ELF-1 (cell line): ENCODE measurements at regions not wholly inside any gene's neighbourhood (a gene's known extent, or its start where the extent isn't known, plus 50 kb on each side); places are given as distances from the start of the nearest gene placed in this dataset.
A peak's percentile ranks its signal among the peaks of the same experiment; 100 is the strongest.

ENCODE experiments used
- DNase-seq: peaks from one replicate; pipeline ENCODE4 v3.0.0-alpha.2; 2016; ENCODE audit warnings: low read depth, low spot score

- no peak for DNase-seq
These were observed 164.1 kb downstream of the GASK1B start for GRCh38 chr4:158008551-158009218.

- no peak for DNase-seq
These were observed 165.3 kb downstream of the GASK1B start for GRCh38 chr4:158007566-158007965.

DNA sequence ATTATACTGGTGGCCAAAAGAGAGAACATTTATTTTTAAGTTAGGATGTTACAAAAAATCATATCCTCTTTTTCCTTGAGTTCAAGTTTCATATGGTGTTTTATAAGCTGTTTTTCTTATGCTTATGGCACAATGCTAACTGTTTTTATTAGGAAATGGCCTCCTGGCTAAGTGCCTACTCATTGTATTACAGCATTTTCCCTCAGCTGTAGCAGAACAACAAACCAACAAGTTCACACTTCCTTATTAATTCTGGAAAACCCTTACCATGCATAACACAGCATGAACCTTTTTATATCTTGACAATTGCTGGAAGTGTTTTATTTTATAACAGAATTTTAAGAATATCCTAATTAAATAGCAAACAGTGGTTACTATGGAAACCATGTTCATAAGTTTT lies 165.8 kb downstream of the GASK1B start:
- DNase-seq: no peak

DNA sequence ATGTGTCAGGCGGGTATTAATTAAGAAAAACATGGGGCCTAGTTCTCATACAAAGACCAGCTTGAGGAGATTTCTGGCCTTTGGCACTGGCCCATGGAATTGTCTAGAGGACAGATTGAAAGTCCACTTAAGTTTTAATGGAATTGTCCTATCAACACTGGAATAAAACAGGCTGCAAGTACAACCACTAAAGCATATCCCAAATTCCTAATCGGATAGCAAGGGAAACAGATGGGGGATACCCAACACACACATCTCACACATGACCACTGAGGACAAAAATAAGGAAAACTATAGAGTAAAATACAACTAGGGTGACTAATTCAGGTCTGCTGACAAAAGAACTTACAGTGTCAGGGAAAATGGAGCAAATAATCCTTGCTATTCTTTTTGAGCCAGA lies 167.8 kb downstream of the GASK1B start:
- DNase-seq: no peak

GRCh38 chr4:158004101-158004500 lies 168.7 kb downstream of the GASK1B start:
- DNase-seq: no peak

DNA sequence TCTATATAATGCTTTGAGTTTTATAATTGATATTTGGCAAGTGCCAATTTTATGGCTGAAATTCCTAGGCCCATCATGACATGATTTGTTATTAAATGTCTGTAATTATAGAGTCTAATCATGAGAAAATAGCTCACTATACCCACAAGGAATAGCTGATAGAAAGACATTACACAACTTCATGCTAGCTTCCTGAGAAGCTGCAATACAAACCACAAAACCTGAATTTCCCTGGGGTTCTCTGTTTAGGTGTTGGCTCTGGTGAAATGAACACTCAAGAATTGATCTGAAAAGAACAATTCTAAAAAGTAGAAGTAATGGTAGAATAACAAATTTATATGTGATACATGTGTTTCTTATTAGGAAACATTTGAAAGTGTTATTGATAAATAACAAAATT lies 169.6 kb downstream of the GASK1B start:
- DNase-seq: no peak

GRCh38 chr4:158002173-158002572 lies 170.7 kb downstream of the GASK1B start:
- no peak for DNase-seq

DNA sequence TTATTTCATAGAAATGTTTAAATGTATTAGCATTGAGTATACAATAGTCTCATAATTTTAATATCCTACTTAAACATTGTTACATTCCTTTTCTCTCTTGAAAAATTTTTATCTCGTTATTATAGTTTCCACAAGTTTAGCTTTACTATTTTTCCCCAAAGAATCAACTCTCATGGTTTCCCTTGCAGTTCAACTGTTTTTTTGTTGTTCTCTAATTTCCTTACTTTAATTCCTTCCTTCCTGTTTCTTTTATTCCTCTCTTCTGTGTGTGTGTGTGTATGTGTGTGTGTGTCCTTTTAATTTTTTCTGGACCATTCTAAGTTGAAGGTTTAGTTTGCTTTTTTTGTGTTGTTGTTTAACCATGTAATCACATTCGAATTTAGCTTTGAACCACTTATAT lies 171.1 kb downstream of the GASK1B start:
- no peak for DNase-seq

- no peak for DNase-seq
These were observed 173.1 kb downstream of the GASK1B start for GRCh38 chr4:157999723-158000122.

- no peak for DNase-seq
These were observed 175.5 kb downstream of the GASK1B start for GRCh38 chr4:157997296-157997695.

DNA sequence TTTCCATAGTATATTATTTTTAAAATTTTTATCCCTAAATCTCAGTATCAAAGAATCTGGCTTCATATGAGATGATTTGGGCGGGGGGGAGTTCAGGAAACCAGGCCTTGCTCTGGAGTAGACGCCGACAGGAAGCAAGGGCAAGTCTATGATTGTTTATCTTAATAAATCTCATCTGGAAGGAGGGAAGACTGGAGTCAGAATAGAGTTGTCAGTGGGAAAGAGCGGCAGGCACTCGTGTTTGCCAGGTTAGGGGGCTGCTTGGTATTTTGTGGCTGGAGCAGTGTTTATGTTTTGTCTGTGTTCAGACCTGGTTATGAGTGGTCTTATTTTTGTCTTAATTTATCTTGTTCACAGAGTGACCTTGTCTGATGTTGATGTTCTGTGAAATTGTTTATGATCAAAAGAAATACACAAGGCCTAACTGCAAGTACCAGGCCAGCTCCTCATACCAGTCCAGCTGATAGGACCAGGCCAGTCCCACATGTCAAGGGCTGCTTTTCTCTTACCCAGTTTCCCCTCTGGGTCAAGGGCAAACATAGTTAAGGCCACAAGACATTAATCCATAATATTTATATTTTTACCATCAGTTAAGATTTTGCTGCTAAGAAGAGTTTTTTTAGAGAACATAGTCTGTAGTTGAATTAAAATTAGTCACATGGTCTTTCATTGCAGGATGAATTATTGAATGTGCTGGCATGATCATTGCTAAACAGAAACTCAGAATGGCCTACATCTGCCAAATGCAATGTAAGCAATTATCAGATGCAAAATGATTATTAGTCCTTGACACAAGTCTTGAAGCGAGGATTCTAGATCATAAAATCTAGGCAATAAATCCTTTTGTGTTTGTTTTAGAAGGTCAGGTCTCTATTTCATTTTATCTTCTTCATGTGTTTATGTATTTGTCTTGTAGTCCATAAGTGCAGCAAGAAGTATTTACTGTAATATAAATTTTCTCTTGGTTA lies 176.5 kb downstream of the GASK1B start:
- no peak for DNase-seq

- DNase-seq: no peak
These were observed 178.0 kb downstream of the GASK1B start for GRCh38 chr4:157994863-157995262.

- DNase-seq: no peak
These were observed 179.6 kb downstream of the GASK1B start for GRCh38 chr4:157992948-157993839.

DNA sequence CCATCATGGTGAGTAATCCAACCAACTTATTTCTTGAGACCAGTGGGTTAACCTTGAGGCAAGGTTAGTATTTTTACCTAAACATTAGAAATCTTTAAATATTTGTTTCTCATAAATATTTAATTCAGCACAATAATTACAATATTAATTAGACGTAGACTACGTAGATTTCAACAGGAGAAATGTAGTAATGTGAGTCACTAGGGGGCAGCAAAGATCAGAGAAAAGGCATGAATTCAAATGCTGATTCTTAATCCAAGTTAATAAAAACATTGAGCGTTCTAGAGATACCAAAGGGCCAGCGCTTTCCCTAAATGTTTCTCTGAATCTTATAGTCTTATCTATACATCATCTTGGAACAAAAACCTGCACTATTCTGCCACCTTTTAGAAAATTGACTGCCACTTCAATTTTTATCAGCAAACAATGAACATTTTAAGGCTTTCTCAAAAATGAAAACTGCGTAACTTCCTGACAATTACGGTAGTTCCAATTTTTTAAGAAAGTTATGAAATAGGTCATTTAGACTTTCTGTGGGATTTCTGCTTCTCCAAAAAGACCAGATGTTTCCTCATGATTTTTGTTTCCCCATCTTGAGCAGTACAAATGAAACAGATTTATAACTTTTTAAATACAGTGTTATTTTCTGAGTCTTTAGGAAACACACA lies 180.7 kb downstream of the GASK1B start:
- no peak for DNase-seq

- DNase-seq: no peak
These were observed 184.2 kb downstream of the GASK1B start for GRCh38 chr4:157988641-157989040.

- no peak for DNase-seq
These were observed 188.4 kb downstream of the GASK1B start for GRCh38 chr4:157984285-157984911.

DNA sequence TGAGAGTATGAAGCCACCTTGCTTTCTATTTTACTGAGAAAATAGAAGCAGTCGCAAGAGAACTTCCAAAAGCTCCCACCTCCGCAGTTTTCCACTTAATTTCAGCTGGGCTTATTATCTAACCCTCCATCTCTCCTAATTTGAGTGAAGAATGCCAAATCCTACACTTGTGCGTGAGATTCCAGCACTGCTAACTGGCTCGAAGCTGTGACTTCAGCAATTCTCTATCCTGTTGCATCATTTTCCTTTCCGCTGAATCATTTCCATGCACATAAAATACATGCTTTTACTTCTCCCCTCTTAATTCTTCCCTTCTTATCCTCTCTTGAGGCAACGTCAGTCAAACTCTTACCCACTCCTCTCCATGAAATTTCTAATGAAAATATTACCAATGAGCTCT lies 189.5 kb downstream of the GASK1B start:
- DNase-seq: no peak

DNA sequence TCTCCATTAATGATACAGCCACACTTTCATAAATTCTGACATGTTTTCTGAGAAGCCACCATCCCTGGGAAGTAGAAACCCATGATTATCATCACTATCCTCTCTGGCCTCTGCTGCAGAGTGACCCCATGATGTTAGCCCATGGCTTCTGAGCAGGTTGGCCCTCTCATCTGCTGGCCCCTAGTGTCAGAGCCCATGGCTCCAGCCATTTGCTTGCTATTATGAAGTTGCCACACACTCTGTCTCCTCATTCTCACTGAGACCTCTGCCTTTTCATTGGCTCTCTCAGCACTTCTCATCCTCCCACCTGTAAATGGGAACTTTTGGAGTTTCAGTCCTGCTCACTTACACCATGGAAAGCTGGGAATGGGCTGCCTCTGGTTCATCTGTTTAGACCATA lies 192.7 kb downstream of the GASK1B start:
- DNase-seq: no peak

DNA sequence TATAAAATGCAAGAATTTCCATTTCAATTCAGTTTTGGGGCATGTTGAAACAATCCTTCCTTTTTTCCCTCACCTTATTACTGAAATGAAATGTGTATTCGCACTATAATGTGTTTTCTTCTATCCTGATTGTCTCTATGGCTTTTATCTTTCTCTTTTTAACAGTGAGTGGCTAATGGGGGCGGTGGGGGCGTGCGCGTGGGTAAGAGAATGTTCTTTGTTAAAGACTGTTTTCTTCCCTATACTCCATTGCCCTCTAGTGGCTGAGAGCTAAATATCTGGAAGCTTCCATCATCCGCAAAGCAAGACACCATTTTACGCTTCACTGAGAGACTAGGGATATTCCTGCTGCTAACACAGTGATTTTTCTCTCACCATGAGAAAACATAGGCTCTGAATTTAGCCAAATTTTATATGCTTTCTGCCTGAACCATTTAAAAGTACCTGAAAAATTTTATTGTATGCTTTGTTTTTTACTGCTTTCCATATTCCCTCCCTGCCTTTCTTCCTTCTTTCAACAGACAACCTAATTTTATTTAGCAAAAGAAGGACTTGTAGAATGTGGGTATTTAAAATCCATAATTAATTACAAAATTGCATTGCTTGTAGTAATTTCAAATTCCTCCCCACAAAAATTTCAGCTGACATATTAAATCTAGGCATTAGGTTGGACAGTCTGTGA lies 194.0 kb downstream of the GASK1B start:
- peak; percentile 62 for DNase-seq

DNA sequence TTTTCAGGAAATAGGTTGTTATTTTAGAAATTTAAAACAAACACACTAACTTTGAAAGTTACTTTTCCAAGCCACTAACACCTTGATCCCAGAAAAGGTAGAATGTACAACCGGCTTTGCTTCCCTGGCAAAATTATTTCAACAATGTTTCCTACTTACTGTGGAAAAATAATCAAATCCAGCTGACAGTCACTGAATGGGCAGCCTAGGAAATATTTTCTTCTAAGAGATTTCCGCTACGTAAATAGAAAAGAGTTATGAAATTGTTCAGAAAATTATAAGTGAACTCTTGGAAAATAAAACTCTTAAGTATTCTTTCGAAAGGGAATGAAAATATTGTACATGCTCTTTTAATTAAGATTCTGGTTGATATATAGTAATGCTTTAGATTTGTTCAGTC lies 195.7 kb downstream of the GASK1B start:
- no peak for DNase-seq
